ENCODE measurements at regions not wholly inside any gene's neighbourhood (a gene's known extent, or its start where the extent isn't known, plus 50 kb on each side); places are given as distances from the start of the nearest gene placed in this dataset.

DNA sequence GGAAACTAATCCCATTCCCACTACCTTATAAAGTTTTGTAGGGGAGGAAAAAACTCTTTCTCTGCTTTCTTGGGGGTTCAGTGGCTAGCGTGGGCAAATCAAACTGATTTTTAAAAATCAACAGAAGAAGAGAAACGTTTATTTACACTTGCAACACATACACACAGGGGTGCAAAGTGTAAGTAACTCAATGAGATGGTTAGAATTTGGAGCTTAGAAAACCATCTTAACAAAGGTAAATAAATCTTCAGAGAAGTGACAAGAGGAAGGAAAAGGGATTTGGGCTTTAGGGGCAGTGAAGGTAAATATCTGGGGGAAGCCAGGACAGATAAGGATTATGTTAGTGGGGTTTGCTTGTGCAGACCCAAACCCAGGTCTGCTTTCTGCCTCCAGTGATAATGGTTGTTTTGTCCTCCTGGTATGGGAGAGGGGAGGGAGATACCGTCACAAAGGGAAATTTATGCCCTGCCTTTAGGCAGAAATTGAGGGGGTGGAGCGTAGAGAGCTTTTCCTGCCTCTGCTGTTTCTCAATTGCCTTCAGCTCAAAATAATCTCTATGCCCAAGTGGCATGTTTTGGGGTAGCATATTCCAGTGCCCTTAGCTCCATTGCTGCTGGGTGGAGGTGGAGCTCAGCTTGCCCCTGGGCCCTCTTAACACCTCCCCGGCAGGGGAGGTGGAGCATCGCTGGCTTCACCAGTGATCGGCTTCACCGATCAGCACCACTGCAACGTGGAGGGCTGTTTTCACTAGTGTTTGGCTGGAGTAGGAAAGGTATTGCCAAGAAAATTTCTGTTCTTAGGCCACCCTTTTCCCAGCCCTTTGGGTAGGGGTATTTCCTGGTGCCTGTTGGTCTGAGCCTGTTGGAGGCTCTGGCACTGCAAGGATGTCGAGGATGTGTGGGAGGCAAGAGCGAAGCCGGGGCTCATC is 92.2 kb downstream of the TEX51 start:
- DNase-seq (ENCODE audit: low read depth): no peak

DNA sequence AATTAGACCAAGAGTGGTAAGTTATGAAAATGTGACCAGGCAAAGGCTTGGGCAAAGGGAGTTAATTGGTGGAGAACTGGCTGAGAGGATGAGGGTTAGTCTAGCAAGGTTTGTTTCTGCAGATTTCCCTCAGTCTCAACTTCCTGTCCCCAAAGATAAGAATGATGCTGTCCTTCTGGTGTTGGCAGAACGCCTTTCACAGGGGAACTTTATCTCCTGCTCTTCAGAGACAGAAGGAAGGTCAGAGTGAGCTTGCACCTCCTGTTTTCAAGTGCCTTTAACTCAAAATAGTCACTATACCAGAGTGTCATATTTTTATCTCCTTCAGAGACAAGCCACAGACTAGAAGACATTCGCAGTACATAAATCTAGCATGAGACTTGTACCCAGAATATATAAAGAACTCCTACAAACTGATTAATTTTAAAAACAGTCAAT is 95.7 kb downstream of the TEX51 start:
- DNase-seq (ENCODE audit: low read depth): no peak

DNA sequence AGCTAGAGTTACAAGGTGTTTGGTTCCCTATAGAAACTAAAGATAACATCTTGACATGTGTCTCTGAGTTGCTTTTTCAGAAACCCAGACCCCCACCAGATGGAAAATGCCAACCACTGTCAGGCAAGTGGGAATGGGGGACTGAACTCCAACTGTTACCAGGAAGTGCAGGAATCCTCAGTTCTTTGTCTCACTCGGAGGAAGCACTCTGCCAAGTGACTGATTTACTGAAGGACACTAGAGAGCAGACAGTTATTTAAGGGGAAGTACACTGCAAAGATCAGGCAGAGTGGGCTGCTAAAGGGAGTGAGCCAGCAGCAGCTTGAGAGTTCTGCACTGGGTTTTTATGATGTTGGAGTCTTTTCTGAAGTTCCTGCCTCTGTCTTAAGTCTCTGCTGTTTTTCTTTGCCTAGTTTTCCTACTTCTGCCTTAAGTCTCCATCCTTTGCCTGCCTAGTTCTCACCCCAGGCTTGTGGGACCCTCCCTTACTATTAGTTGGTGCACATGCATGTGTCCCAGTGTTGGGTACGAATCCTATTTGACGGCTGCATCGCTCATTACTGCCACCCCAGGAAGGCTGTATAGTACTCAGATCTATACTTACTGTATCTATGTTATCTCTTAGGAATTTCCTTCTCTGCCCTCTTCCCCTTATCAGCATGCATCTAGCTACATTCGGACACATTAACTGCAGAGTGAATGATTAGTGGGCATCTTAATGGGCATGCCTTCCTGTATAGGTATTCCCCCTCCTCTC is 97.1 kb downstream of the TEX51 start:
- no peak for DNase-seq (ENCODE audit: low read depth)

- no peak for DNase-seq (ENCODE audit: low read depth)
Observed at GRCh38 chr2:126996378-126996699, 97.6 kb downstream of the TEX51 start.

All from activated T-cell treated with anti-CD3 and anti-CD28 coated beads for 48 hours (primary cell).